ENCODE measurements at regions not wholly inside any gene's neighbourhood (a gene's known extent, or its start where the extent isn't known, plus 50 kb on each side); places are given as distances from the start of the nearest gene placed in this dataset.

- no peaks in the 10 kb centered on the region for H3K27me3 ChIP-seq (ENCODE audit: insufficient read depth, low read depth, severe bottlenecking)
- H3K27ac ChIP-seq = no peak overlapping the region
- H3K4me3 ChIP-seq (ENCODE audit: low read depth, low read length) = no peak overlapping the region
- DNase-seq = no peak
- TF ChIP-seq CTCF (IDR thresholded peaks at IDR 0.05; ENCODE audit: low read depth, low read length) = no peak
- H3K36me3 ChIP-seq = no peaks in the 10 kb centered on the region
- H3K9me3 ChIP-seq (ENCODE audit: severe bottlenecking) = no peaks in the 10 kb centered on the region
These were observed 82.4 kb upstream of the COL5A2 start for GRCh38 chr2:189261916-189262315.

- Histone ChIP-seq H3K36me3 (no peaks in the 10 kb centered on the region), H3K27ac (no peak overlapping the region), H3K27me3 (ENCODE audit: insufficient read depth, low read depth, severe bottlenecking) (no peaks in the 10 kb centered on the region), H3K4me3 (ENCODE audit: low read depth, low read length) (no peak overlapping the region), H3K9me3 (ENCODE audit: severe bottlenecking) (no peaks in the 10 kb centered on the region)
- no peak for DNase-seq
- no peak for TF ChIP-seq CTCF (IDR thresholded peaks at IDR 0.05; ENCODE audit: low read depth, low read length)
These were observed 86.2 kb upstream of the COL5A2 start for GRCh38 chr2:189265696-189266320.

- no peak for TF ChIP-seq CTCF (IDR thresholded peaks at IDR 0.05; ENCODE audit: low read depth, low read length)
- H3K27ac ChIP-seq = no peak overlapping the region
- H3K4me3 ChIP-seq (ENCODE audit: low read depth, low read length) = no peak overlapping the region
- no peaks in the 10 kb centered on the region for H3K9me3 ChIP-seq (ENCODE audit: severe bottlenecking)
- no peaks in the 10 kb centered on the region for H3K27me3 ChIP-seq (ENCODE audit: insufficient read depth, low read depth, severe bottlenecking)
- H3K36me3 ChIP-seq = no peaks in the 10 kb centered on the region
- DNase-seq = no peak
These were observed 87.9 kb upstream of the COL5A2 start for GRCh38 chr2:189267491-189267890.

GRCh38 chr2:189267925-189268579, 88.5 kb upstream of the COL5A2 start:
- TF ChIP-seq CTCF (IDR thresholded peaks at IDR 0.05; ENCODE audit: low read depth, low read length) = no peak
- no peak overlapping the region for H3K27ac ChIP-seq
- H3K36me3 ChIP-seq = no peaks in the 10 kb centered on the region
- no peaks in the 10 kb centered on the region for H3K27me3 ChIP-seq (ENCODE audit: insufficient read depth, low read depth, severe bottlenecking)
- no peak overlapping the region for H3K4me3 ChIP-seq (ENCODE audit: low read depth, low read length)
- DNase-seq = no peak
- no peaks in the 10 kb centered on the region for H3K9me3 ChIP-seq (ENCODE audit: severe bottlenecking)

GRCh38 chr2:189268763-189269162, 89.2 kb upstream of the COL5A2 start:
- no peaks in the 10 kb centered on the region for H3K36me3 ChIP-seq
- TF ChIP-seq CTCF (IDR thresholded peaks at IDR 0.05; ENCODE audit: low read depth, low read length) = no peak
- H3K27me3 ChIP-seq (ENCODE audit: insufficient read depth, low read depth, severe bottlenecking) = no peaks in the 10 kb centered on the region
- no peak overlapping the region for H3K27ac ChIP-seq
- no peak for DNase-seq
- no peaks in the 10 kb centered on the region for H3K9me3 ChIP-seq (ENCODE audit: severe bottlenecking)
- no peak overlapping the region for H3K4me3 ChIP-seq (ENCODE audit: low read depth, low read length)

GRCh38 chr2:189273734-189274133, 94.2 kb upstream of the COL5A2 start:
- H3K27ac ChIP-seq = no peak overlapping the region
- no peaks in the 10 kb centered on the region for H3K36me3 ChIP-seq
- H3K9me3 ChIP-seq (ENCODE audit: severe bottlenecking) = no peaks in the 10 kb centered on the region
- H3K27me3 ChIP-seq (ENCODE audit: insufficient read depth, low read depth, severe bottlenecking) = no peaks in the 10 kb centered on the region
- H3K4me3 ChIP-seq (ENCODE audit: low read depth, low read length) = no peak overlapping the region
- no peak for DNase-seq
- TF ChIP-seq CTCF (IDR thresholded peaks at IDR 0.05; ENCODE audit: low read depth, low read length) = no peak
